GM12878 (cell line): ENCODE measurements at regions not wholly inside any gene's neighbourhood (a gene's known extent, or its start where the extent isn't known, plus 50 kb on each side); places are given as distances from the start of the nearest gene placed in this dataset.

Source experiments
- ATAC-seq: fragments of 200-7000 bp; cut with Tn5 transposase; 3 replicates; pipeline ENCODE4 v1.9.1; 2020; ENCODE audit warnings: mild to moderate bottlenecking, moderate library complexity
- BruUV-seq: library from RNA; stranded (reverse); fragments of 400-500 nt; replicated peaks from 2 replicates; lab custom pipeline; 2021; lab: Mats Ljungman, UMichigan
- CTCF ChIA-PET: fragments of 300-600 bp; sonication (Branson Sonifier 250); formaldehyde crosslinking; extraction: SDS; loops from one replicate; lab custom pipeline; 2021; ENCODE audit warnings: inconsistent platforms; lab: Yijun Ruan, JAX
- POLR2A ChIA-PET: fragments of 350-600 bp; formaldehyde crosslinking; extraction: SDS; loops from one replicate; lab custom pipeline; 2021; ENCODE audit warnings: inconsistent platforms; lab: Charles Lee
- RAD21 ChIA-PET: fragments of 300-600 bp; sonication (Branson Sonifier 250); formaldehyde crosslinking; loops from one replicate; lab custom pipeline; 2023; ENCODE audit warnings: antibody characterized with exemption; ENCODE audit not compliant: unreplicated experiment; lab: Charles Lee
- SMC1A ChIA-PET: fragments of 300-600 bp; sonication (Branson Sonifier 250); formaldehyde crosslinking; loops from one replicate; lab custom pipeline; 2023; ENCODE audit not compliant: unreplicated experiment, uncharacterized antibody; lab: Charles Lee
- DNase-seq: peaks from one replicate; pipeline ENCODE4 v3.0.0-alpha.2; 2011; ENCODE audit warnings: low read depth, low spot score
- FAIRE-seq: peaks from 3 replicates; lab custom pipeline; 2011; peaks lifted over from hg19 to GRCh38; lab: Jason Lieb, UNC
- H2AFZ ChIP-seq: 2 replicates; pipeline ENCODE4 v1.6.0; 2011; ENCODE audit warnings: low read depth, low read length, control low read depth; ENCODE audit not compliant: control insufficient read depth
- H3K27ac ChIP-seq: 2 replicates; pipeline ENCODE4 v1.5.1; 2011; ENCODE audit warnings: control low read depth; ENCODE audit not compliant: control insufficient read depth, insufficient read depth
- H3K27me3 ChIP-seq, 2 experiments: replicated peaks in 1 of 2; 2 replicates each; pipeline versions ENCODE4 v1.6.0 to v1.6.1; 2011; ENCODE audit warnings: low read length in 1 of 2; ENCODE audit not compliant: control insufficient read depth in 2 of 2, insufficient read depth in 2 of 2
- H3K36me3 ChIP-seq, 2 experiments: 2 replicates each; pipeline ENCODE4 v1.5.1; 2011; ENCODE audit warnings: low read length in 1 of 2; ENCODE audit not compliant: control insufficient read depth in 2 of 2, insufficient read depth in 2 of 2
- H3K4me1 ChIP-seq: 2 replicates; pipeline ENCODE4 v1.6.1; 2011; ENCODE audit warnings: mild to moderate bottlenecking, low read length, moderate library complexity, mixed read lengths; ENCODE audit not compliant: control insufficient read depth, insufficient read depth
- H3K4me2 ChIP-seq: 2 replicates; pipeline ENCODE4 v1.6.0; 2011; ENCODE audit warnings: control low read depth; ENCODE audit not compliant: control insufficient read depth, insufficient read depth
- H3K4me3 ChIP-seq: fragments of 200-600 bp; sonication (generic); 2 replicates; pipeline ENCODE4 v1.5.1; 2016
- H3K79me2 ChIP-seq: 2 replicates; pipeline ENCODE4 v1.6.0; 2011; ENCODE audit warnings: low read length; ENCODE audit not compliant: control insufficient read depth, insufficient read depth
- H3K9ac ChIP-seq: 2 replicates; pipeline ENCODE4 v1.8.0; 2011; ENCODE audit warnings: low read length, control low read depth, mixed read lengths; ENCODE audit not compliant: control insufficient read depth, insufficient read depth
- H3K9me3 ChIP-seq: replicated peaks from 3 replicates; pipeline ENCODE4 v1.5.1; 2011; ENCODE audit warnings: mild to moderate bottlenecking, low read length; ENCODE audit not compliant: control insufficient read depth, insufficient read depth
- H4K20me1 ChIP-seq: 2 replicates; pipeline ENCODE4 v1.6.0; 2011; ENCODE audit not compliant: control insufficient read depth, insufficient read depth
- BRCA1 ChIP-seq: IDR thresholded peaks from 2 replicates; pipeline ENCODE4 v1.6.1; 2011; ENCODE audit warnings: low read depth, low read length, improper control_type of control experiment
- CBFB ChIP-seq: IDR thresholded peaks from 2 replicates; pipeline ENCODE4 v1.6.1; 2016; ENCODE audit warnings: antibody characterized with exemption, low read depth
- CREB1 ChIP-seq: IDR thresholded peaks from 2 replicates; pipeline ENCODE4 v1.6.1; 2012; ENCODE audit warnings: low read depth, mild to moderate bottlenecking, inconsistent platforms
- CTCF ChIP-seq, 3 experiments: IDR thresholded peaks in 2 of 3; conservative IDR thresholded peaks in 1 of 3; 2 replicates each; pipeline ENCODE4 v1.5.1; 2011; ENCODE audit warnings: low read depth in 3 of 3, low read length in 3 of 3, mild to moderate bottlenecking in 3 of 3, control low read depth in 2 of 3, moderate library complexity in 2 of 3, inconsistent platforms in 1 of 3, mixed read lengths in 1 of 3; ENCODE audit not compliant: control insufficient read depth in 2 of 3, insufficient read depth in 1 of 3; ENCODE audit errors: extremely low read depth in 1 of 3
- EP300 ChIP-seq, 2 experiments: fragments of 150-350 bp in 1 of 2; IDR thresholded peaks; 2 replicates each; pipeline ENCODE4 v1.6.1; 2011 to 2012; ENCODE audit warnings: low read depth in 2 of 2, low read length in 2 of 2, borderline replicate concordance in 1 of 2, improper control_type of control experiment in 1 of 2, inconsistent platforms in 1 of 2; ENCODE audit not compliant: control insufficient read depth in 1 of 2
- HDAC2 ChIP-seq: fragments of 200-600 bp; sonication (generic); IDR thresholded peaks from 2 replicates; pipeline ENCODE4 v1.6.1; 2017
- IRF3 ChIP-seq: fragments of 450-650 bp; IDR thresholded peaks from 2 replicates; pipeline ENCODE4 v1.6.1; 2014; ENCODE audit warnings: mild to moderate bottlenecking
- MYC ChIP-seq: IDR thresholded peaks from 2 replicates; pipeline ENCODE4 v1.6.1; 2011; ENCODE audit warnings: mild to moderate bottlenecking, low read length, moderate library complexity, inconsistent platforms; ENCODE audit not compliant: insufficient read depth, insufficient replicate concordance, insufficient read length, severe bottlenecking
- POLR2AphosphoS5 ChIP-seq: IDR thresholded peaks from 2 replicates; pipeline ENCODE4 v1.6.1; 2011; ENCODE audit warnings: mild to moderate bottlenecking, low read length, inconsistent platforms
- RUNX3 ChIP-seq: IDR thresholded peaks from 2 replicates; pipeline ENCODE4 v1.6.1; 2012; ENCODE audit warnings: low read length, inconsistent platforms
- SIN3A ChIP-seq: IDR thresholded peaks from 2 replicates; pipeline ENCODE4 v1.6.1; 2012; ENCODE audit warnings: low read depth, low read length, improper control_type of control experiment
- TBL1XR1 ChIP-seq: IDR thresholded peaks from 2 replicates; pipeline ENCODE4 v1.6.1; 2012; ENCODE audit warnings: low read depth, low read length, improper control_type of control experiment
- WGBS: methylation state at CpG from one replicate; pipeline ENCODE4 v1.1.6; 2016; ENCODE audit warnings: low lambda C conversion rate; ENCODE audit not compliant: insufficient replicate concordance, insufficient coverage; ENCODE audit errors: missing lambda C conversion rate; 5-methylcytosine and 5-hydroxymethylcytosine counted together
- in situ Hi-C: fragments of 300-500 bp; cut with MboI; formaldehyde crosslinking; loops from 9 replicates; pipeline ENCODE4 v1.14.3; 2018; ENCODE audit warnings: mixed read lengths
- intact Hi-C: fragments of 100-400 bp; cut with micrococcal nuclease; formaldehyde crosslinking; loops from one replicate; pipeline ENCODE4 v1.14.2; 2022; ENCODE audit not compliant: unreplicated experiment
- TF ChIP-seq, protein P1 (sequence below): fragments of 450-650 bp; IDR thresholded peaks from 2 replicates; pipeline ENCODE4 v1.6.1; 2016; ENCODE audit warnings: mild to moderate bottlenecking, moderate library complexity, borderline replicate concordance
- TF ChIP-seq, protein P2 (sequence below): fragments of 450-650 bp; IDR thresholded peaks from 2 replicates; pipeline ENCODE4 v1.6.1; 2017; ENCODE audit warnings: mild to moderate bottlenecking, low read depth, inconsistent platforms; ENCODE audit not compliant: poor library complexity, severe bottlenecking

GRCh38 chr1:181259026-181259745, 170.7 kb downstream of the IER5 start:
- H3K27ac ChIP-seq, result no peak overlapping the region
- BruUV-seq, result no TSS peak
- ATAC-seq (no peak), FAIRE-seq (no peak), DNase-seq (no peak)
- ChIA-PET POLR2A (no interaction called here), RAD21 (interaction anchor here (0.6 kb wide), 1 partner anchor 770 kb away, joined by 3 read pairs; no protein-coding TSS in a partner anchor), SMC1A (no interaction called here), CTCF (interaction anchor here (0.6 kb wide), 1 partner anchor 33 kb away, joined by 3 read pairs; no protein-coding TSS in a partner anchor)
- no peak overlapping the region for H3K4me3 ChIP-seq
- in situ Hi-C loops (no loop called here), intact Hi-C loops (no loop called here)
- H2AFZ ChIP-seq, result no peak overlapping the region
- H3K79me2 ChIP-seq, result no peaks in the 10 kb centered on the region
- no peaks in the 10 kb centered on the region; the same call in 2 of the 3 replicates for H3K9me3 ChIP-seq
- no peaks in the 10 kb centered on the region for H4K20me1 ChIP-seq
- no peaks in the 10 kb centered on the region for H3K4me1 ChIP-seq
- H3K27me3 ChIP-seq, result peaks cover 2 to 3% of the 10 kb centered on the region in 2 experiments
- WGBS, result 39% methylated on average over 5 of the region's 5 CpGs
- H3K36me3 ChIP-seq, result no peaks in the 10 kb centered on the region
- H3K9ac ChIP-seq, result no peak overlapping the region
- no peak overlapping the region for H3K4me2 ChIP-seq
- TF ChIP-seq EP300 (IDR thresholded peaks at IDR 0.05; ENCODE audit: borderline replicate concordance in 1 of 2, control insufficient read depth in 1 of 2, low read depth in 2 of 2, low read length in 2 of 2) (no peak), POLR2AphosphoS5 (no peak), CTCF (IDR thresholded peaks at IDR 0.05 in 2 of 3, conservative IDR thresholded peaks at IDR 0.05 in 1 of 3; ENCODE audit: control insufficient read depth in 2 of 3, extremely low read depth in 1 of 3, insufficient read depth in 1 of 3, low read depth in 3 of 3, low read length in 3 of 3) (no peak), RUNX3 (no peak), SIN3A (no peak), IRF3 (no peak), CBFB (no peak), CREB1 (no peak), TBL1XR1 (no peak), HDAC2 (no peak), MYC (no peak), BRCA1 (no peak)
- TF ChIP-seq, protein P1, sequence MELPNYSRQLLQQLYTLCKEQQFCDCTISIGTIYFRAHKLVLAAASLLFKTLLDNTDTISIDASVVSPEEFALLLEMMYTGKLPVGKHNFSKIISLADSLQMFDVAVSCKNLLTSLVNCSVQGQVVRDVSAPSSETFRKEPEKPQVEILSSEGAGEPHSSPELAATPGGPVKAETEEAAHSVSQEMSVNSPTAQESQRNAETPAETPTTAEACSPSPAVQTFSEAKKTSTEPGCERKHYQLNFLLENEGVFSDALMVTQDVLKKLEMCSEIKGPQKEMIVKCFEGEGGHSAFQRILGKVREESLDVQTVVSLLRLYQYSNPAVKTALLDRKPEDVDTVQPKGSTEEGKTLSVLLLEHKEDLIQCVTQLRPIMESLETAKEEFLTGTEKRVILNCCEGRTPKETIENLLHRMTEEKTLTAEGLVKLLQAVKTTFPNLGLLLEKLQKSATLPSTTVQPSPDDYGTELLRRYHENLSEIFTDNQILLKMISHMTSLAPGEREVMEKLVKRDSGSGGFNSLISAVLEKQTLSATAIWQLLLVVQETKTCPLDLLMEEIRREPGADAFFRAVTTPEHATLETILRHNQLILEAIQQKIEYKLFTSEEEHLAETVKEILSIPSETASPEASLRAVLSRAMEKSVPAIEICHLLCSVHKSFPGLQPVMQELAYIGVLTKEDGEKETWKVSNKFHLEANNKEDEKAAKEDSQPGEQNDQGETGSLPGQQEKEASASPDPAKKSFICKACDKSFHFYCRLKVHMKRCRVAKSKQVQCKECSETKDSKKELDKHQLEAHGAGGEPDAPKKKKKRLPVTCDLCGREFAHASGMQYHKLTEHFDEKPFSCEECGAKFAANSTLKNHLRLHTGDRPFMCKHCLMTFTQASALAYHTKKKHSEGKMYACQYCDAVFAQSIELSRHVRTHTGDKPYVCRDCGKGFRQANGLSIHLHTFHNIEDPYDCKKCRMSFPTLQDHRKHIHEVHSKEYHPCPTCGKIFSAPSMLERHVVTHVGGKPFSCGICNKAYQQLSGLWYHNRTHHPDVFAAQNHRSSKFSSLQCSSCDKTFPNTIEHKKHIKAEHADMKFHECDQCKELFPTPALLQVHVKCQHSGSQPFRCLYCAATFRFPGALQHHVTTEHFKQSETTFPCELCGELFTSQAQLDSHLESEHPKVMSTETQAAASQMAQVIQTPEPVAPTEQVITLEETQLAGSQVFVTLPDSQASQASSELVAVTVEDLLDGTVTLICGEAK, result no peak
- TF ChIP-seq, protein P2, sequence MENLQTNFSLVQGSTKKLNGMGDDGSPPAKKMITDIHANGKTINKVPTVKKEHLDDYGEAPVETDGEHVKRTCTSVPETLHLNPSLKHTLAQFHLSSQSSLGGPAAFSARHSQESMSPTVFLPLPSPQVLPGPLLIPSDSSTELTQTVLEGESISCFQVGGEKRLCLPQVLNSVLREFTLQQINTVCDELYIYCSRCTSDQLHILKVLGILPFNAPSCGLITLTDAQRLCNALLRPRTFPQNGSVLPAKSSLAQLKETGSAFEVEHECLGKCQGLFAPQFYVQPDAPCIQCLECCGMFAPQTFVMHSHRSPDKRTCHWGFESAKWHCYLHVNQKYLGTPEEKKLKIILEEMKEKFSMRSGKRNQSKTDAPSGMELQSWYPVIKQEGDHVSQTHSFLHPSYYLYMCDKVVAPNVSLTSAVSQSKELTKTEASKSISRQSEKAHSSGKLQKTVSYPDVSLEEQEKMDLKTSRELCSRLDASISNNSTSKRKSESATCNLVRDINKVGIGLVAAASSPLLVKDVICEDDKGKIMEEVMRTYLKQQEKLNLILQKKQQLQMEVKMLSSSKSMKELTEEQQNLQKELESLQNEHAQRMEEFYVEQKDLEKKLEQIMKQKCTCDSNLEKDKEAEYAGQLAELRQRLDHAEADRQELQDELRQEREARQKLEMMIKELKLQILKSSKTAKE, result no peak
